ENCODE measurements at regions not wholly inside any gene's neighbourhood (a gene's known extent, or its start where the extent isn't known, plus 50 kb on each side); places are given as distances from the start of the nearest gene placed in this dataset.

GRCh38 chr4:189779281-189779980 lies 161.2 kb upstream of the FRG1 start:
- ATAC-seq, result no peak
- intact Hi-C loops (cut with DNase I), result no loop called here

GRCh38 chr4:189780391-189780790 lies 160.3 kb upstream of the FRG1 start:
- Histone ChIP-seq H3K9me3 (no peaks in the 10 kb centered on the region), H3K4me3 (no peak overlapping the region), H3K4me1 (no peaks in the 10 kb centered on the region), H3K27me3 (no peaks in the 10 kb centered on the region), H3K27ac (no peak overlapping the region), H3K36me3 (no peaks in the 10 kb centered on the region)
- intact Hi-C loops (cut with DNase I), result no loop called here
- no peak for ATAC-seq
- DNase-seq, result no peak
- TF ChIP-seq, protein P1, sequence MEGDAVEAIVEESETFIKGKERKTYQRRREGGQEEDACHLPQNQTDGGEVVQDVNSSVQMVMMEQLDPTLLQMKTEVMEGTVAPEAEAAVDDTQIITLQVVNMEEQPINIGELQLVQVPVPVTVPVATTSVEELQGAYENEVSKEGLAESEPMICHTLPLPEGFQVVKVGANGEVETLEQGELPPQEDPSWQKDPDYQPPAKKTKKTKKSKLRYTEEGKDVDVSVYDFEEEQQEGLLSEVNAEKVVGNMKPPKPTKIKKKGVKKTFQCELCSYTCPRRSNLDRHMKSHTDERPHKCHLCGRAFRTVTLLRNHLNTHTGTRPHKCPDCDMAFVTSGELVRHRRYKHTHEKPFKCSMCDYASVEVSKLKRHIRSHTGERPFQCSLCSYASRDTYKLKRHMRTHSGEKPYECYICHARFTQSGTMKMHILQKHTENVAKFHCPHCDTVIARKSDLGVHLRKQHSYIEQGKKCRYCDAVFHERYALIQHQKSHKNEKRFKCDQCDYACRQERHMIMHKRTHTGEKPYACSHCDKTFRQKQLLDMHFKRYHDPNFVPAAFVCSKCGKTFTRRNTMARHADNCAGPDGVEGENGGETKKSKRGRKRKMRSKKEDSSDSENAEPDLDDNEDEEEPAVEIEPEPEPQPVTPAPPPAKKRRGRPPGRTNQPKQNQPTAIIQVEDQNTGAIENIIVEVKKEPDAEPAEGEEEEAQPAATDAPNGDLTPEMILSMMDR (IDR thresholded peaks at IDR 0.05), result no peak

More at GRCh38 chr4:189779281-189779980, 161.2 kb upstream of the FRG1 start:
- no peaks in the 10 kb centered on the region for H3K4me1 ChIP-seq
- no peak overlapping the region for H3K27ac ChIP-seq
- H3K9me3 ChIP-seq, result no peaks in the 10 kb centered on the region
- H3K27me3 ChIP-seq, result no peaks in the 10 kb centered on the region
- no peaks in the 10 kb centered on the region for H3K36me3 ChIP-seq
- TF ChIP-seq, protein P1 (IDR thresholded peaks at IDR 0.05), result no peak
- no peak overlapping the region for H3K4me3 ChIP-seq
- no peak for DNase-seq

DNA sequence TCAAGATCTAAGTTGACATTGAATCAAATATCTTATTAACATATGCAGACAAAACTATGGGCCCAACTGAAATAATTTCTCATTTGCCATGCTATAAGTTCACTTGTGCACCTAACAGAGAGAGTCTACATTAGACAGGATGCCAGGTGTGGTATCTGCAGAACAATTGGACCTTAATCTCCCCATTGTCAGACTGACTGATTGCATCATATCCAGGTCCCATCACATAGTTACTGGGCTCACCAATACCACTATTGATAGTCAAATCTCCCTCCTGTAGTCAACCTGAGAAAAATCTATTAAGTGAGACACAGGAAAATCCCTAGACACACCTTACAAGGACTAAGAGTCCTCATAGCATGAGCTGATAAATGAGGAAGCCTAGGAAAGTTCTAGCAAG lies 156.0 kb upstream of the FRG1 start:
- Histone ChIP-seq H3K27me3 (no peaks in the 10 kb centered on the region), H3K4me3 (no peak overlapping the region), H3K27ac (no peak overlapping the region), H3K4me1 (no peaks in the 10 kb centered on the region), H3K36me3 (no peaks in the 10 kb centered on the region), H3K9me3 (no peaks in the 10 kb centered on the region)
- TF ChIP-seq, protein P1 (IDR thresholded peaks at IDR 0.05), result no peak
- DNase-seq (no peak), ATAC-seq (no peak)
- intact Hi-C loops (cut with DNase I), result no loop called here

- DNase-seq (no peak), ATAC-seq (no peak)
- TF ChIP-seq, protein P1 (IDR thresholded peaks at IDR 0.05), result no peak
- Histone ChIP-seq H3K36me3 (no peaks in the 10 kb centered on the region), H3K4me3 (no peak overlapping the region), H3K27me3 (no peaks in the 10 kb centered on the region), H3K4me1 (no peaks in the 10 kb centered on the region), H3K9me3 (no peaks in the 10 kb centered on the region), H3K27ac (no peak overlapping the region)
- intact Hi-C loops (cut with DNase I), result no loop called here
These were observed 155.4 kb upstream of the FRG1 start for GRCh38 chr4:189785257-189785656.

- H3K27ac ChIP-seq, result no peak overlapping the region
- ATAC-seq (no peak), DNase-seq (no peak)
- H3K4me1 ChIP-seq, result no peaks in the 10 kb centered on the region
- H3K36me3 ChIP-seq, result no peaks in the 10 kb centered on the region
- H3K9me3 ChIP-seq, result no peaks in the 10 kb centered on the region
- TF ChIP-seq, protein P1 (IDR thresholded peaks at IDR 0.05), result no peak
- no peaks in the 10 kb centered on the region for H3K27me3 ChIP-seq
- intact Hi-C loops (cut with DNase I), result no loop called here
- H3K4me3 ChIP-seq, result no peak overlapping the region
These were observed 154.2 kb upstream of the FRG1 start for GRCh38 chr4:189786447-189786846.
